Activated naive CD8-positive, alpha-beta T cell (primary cell): ENCODE measurements at regions not wholly inside any gene's neighbourhood (a gene's known extent, or its start where the extent isn't known, plus 50 kb on each side); places are given as distances from the start of the nearest gene placed in this dataset.

Experiments used
- H3K27ac Mint-ChIP-seq: one replicate; pipeline ENCODE4 v1.8.0; 2021; ENCODE audit warnings: mixed read lengths
- H3K27me3 Mint-ChIP-seq: one replicate; pipeline ENCODE4 v1.8.0; 2021; ENCODE audit warnings: mixed read lengths
- H3K36me3 Mint-ChIP-seq: one replicate; pipeline ENCODE4 v1.8.0; 2021; ENCODE audit warnings: mixed read lengths
- H3K4me1 Mint-ChIP-seq: one replicate; pipeline ENCODE4 v1.8.0; 2021; ENCODE audit warnings: low read depth, mixed read lengths
- H3K4me3 Mint-ChIP-seq: one replicate; pipeline ENCODE4 v1.8.0; 2021; ENCODE audit warnings: mild to moderate bottlenecking, mixed read lengths
- H3K9me3 Mint-ChIP-seq: one replicate; pipeline ENCODE4 v1.8.0; 2021; ENCODE audit warnings: low read depth, mixed read lengths

DNA sequence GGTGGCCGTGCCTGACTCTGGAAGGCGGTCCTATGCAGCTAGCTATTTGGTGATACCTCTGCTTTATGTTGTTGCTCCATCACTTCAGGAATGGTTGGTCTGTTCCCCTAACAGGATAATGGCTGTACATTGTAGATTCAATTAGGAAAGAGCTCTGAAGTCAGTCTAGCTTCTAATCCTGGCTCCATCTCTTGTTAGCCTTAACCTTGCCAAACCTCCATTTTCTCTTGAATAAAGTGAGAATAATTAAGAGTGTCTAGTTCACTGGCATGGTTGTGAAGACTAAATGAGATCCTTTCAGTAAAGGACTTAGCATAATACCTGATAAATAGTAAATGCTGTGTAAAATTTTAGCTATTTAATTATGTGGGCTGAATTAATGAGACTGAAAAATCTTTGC lies 262.5 kb upstream of the ARHGAP20 start:
- H3K36me3 Mint-ChIP-seq: no peaks in the 10 kb centered on the region
- no peak overlapping the region for H3K4me3 Mint-ChIP-seq
- H3K9me3 Mint-ChIP-seq: no peaks in the 10 kb centered on the region
- H3K27ac Mint-ChIP-seq: no peak overlapping the region
- H3K27me3 Mint-ChIP-seq: peaks cover 1% of the 10 kb centered on the region
- no peaks in the 10 kb centered on the region for H3K4me1 Mint-ChIP-seq

DNA sequence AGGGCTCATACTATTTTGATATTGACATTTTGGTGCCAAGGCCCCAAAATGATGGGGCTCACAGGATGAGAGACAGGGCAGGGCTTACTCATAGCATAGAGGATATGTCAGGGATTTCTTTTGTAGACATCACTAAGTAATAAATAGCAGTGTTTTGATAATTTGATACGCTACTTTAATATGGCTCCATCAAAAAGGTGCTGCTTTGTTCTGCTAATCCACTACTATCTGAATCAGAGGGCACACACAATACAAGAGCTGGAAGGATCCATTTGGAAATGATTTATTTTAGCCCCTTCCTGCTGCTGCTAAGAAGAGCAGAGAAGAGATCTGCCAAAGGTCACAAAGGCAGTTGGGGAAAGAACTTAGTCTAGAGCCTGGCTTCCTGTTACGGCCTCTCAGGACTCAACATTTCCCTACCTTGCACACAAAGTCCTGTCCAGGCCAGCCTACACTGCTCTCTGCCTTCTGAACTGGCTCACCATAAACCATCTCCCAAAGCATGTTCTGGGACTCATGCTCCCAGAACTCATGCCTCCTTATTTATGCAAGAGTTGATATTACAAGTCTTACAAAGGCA lies 261.3 kb upstream of the ARHGAP20 start:
- no peaks in the 10 kb centered on the region for H3K36me3 Mint-ChIP-seq
- no peak overlapping the region for H3K27ac Mint-ChIP-seq
- H3K9me3 Mint-ChIP-seq: no peaks in the 10 kb centered on the region
- peaks cover 5% of the 10 kb centered on the region for H3K27me3 Mint-ChIP-seq
- H3K4me3 Mint-ChIP-seq: no peak overlapping the region
- H3K4me1 Mint-ChIP-seq: no peaks in the 10 kb centered on the region

GRCh38 chr11:110972640-110973039 lies 260.4 kb upstream of the ARHGAP20 start:
- no peaks in the 10 kb centered on the region for H3K36me3 Mint-ChIP-seq
- H3K9me3 Mint-ChIP-seq: no peaks in the 10 kb centered on the region
- no peak overlapping the region for H3K4me3 Mint-ChIP-seq
- H3K27me3 Mint-ChIP-seq: peaks cover 5% of the 10 kb centered on the region
- no peak overlapping the region for H3K27ac Mint-ChIP-seq
- H3K4me1 Mint-ChIP-seq: no peaks in the 10 kb centered on the region

GRCh38 chr11:110972106-110972505 lies 259.9 kb upstream of the ARHGAP20 start:
- Mint-ChIP-seq H3K4me1 (no peaks in the 10 kb centered on the region), H3K27me3 (peaks cover 5% of the 10 kb centered on the region), H3K27ac (no peak overlapping the region), H3K36me3 (no peaks in the 10 kb centered on the region), H3K9me3 (no peaks in the 10 kb centered on the region), H3K4me3 (no peak overlapping the region)

DNA sequence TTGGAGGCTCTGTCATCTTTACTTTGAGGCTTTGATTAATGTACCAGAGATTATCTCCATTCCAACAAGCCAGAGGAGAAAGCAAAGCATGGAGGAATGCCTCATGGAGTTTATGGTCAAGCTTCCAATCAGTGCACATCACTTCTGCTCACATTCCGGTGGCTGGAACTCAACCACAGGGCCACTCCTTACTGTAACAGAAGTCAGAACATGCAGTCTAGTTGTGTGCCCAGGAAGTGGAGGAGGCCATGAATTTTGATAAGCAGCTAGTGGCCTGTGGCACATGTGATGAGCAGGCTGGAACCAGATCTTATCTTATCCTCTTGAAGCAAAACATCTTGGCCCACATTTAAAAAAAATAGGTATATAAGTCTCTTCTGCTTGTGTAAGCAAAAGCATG lies 258.9 kb upstream of the ARHGAP20 start:
- no peaks in the 10 kb centered on the region for H3K4me1 Mint-ChIP-seq
- no peak overlapping the region for H3K27ac Mint-ChIP-seq
- no peaks in the 10 kb centered on the region for H3K9me3 Mint-ChIP-seq
- peaks cover 5% of the 10 kb centered on the region for H3K27me3 Mint-ChIP-seq
- no peak overlapping the region for H3K4me3 Mint-ChIP-seq
- no peaks in the 10 kb centered on the region for H3K36me3 Mint-ChIP-seq

DNA sequence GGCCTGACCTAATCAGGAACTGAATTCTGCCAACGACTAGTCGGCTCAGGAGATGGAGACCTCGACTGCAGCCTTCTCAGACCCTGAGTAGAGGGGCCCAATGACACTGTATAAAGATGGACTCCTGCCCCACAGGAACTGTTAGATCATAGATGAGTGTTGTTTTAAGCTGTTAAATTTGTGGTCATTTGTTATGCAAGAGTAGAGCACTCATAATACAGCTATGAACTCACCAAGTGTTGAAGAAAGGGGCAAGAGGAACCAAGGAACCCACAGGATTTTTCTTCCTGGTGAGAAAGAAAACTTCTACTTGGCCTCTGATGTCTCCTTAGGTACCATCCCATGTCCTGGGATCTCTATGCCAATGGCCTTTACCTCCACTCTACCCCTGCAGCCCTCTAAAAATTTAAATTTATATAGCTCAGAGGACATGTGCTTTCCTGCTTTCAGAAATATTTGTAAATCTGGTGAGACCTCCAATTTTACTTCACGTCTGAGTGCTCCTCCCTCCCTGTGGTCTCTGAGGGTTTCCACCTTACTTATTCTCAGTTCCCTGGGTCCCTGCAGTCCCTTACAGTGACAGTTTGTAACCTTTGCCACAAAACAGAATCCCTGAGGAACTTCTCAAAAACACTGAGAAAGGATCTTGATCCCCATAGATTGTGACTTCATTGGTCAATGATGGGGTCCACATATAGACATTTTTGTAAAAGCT lies 256.3 kb upstream of the ARHGAP20 start:
- Mint-ChIP-seq H3K27ac (no peak overlapping the region), H3K27me3 (peaks cover 3% of the 10 kb centered on the region), H3K4me1 (no peaks in the 10 kb centered on the region), H3K9me3 (no peaks in the 10 kb centered on the region), H3K4me3 (no peak overlapping the region), H3K36me3 (no peaks in the 10 kb centered on the region)

- no peak overlapping the region for H3K4me3 Mint-ChIP-seq
- H3K9me3 Mint-ChIP-seq: no peaks in the 10 kb centered on the region
- H3K4me1 Mint-ChIP-seq: no peaks in the 10 kb centered on the region
- peaks cover 3% of the 10 kb centered on the region for H3K27me3 Mint-ChIP-seq
- H3K36me3 Mint-ChIP-seq: no peaks in the 10 kb centered on the region
- H3K27ac Mint-ChIP-seq: no peak overlapping the region
These were observed 253.9 kb upstream of the ARHGAP20 start for GRCh38 chr11:110966131-110966530.

DNA sequence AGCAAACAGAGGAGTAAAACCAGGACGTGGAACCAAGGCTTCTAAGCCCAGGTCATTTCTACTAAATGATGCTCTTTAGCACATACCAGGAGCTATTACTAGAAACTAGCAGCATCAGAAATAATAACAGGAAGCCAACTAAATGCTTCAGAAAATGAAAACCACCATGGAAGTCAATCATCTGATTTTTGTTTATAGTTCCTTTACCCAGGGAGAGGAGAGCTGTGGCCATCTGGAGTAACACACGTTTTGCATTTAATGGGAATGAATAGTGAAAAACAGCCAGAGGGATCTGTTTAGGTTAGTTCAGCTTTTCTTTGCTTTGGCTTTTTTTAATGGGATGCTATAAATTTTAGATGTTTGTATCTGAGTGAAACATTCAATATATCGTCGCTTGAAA lies 250.7 kb upstream of the ARHGAP20 start:
- Mint-ChIP-seq H3K4me3 (no peak overlapping the region), H3K4me1 (no peaks in the 10 kb centered on the region), H3K36me3 (no peaks in the 10 kb centered on the region), H3K27me3 (peaks cover 3% of the 10 kb centered on the region), H3K9me3 (no peaks in the 10 kb centered on the region), H3K27ac (no peak overlapping the region)

GRCh38 chr11:110960167-110960566 lies 247.9 kb upstream of the ARHGAP20 start:
- Mint-ChIP-seq H3K4me1 (no peaks in the 10 kb centered on the region), H3K36me3 (no peaks in the 10 kb centered on the region), H3K9me3 (no peaks in the 10 kb centered on the region), H3K4me3 (no peak overlapping the region), H3K27me3 (peaks cover 3% of the 10 kb centered on the region), H3K27ac (no peak overlapping the region)

- Mint-ChIP-seq H3K36me3 (no peaks in the 10 kb centered on the region), H3K27ac (no peak overlapping the region), H3K4me1 (no peaks in the 10 kb centered on the region), H3K9me3 (no peaks in the 10 kb centered on the region), H3K27me3 (peaks cover 3% of the 10 kb centered on the region), H3K4me3 (no peak overlapping the region)
These were observed 246.0 kb upstream of the ARHGAP20 start for GRCh38 chr11:110958216-110958615.

DNA sequence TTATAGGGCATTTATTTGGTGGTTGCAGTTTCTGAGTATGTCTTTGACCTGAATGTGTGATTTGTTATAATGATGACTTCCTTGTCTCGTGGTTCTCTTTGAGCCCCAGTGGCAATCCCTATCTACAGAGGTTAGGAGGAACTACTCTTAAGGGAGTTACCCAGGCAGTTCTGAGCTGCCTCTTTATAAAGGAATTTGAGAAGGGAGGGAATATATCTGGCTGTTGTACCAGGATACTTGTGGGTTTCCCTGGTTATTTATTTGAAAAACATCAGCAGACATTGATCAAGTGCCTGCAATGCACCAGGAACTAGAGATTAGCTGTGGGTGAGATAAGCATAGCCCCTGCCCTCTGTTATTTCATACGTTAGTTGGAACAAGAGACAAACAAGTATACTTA lies 243.5 kb upstream of the ARHGAP20 start:
- Mint-ChIP-seq H3K9me3 (no peaks in the 10 kb centered on the region), H3K36me3 (no peaks in the 10 kb centered on the region), H3K27me3 (peaks cover 3% of the 10 kb centered on the region), H3K4me1 (no peaks in the 10 kb centered on the region), H3K4me3 (no peak overlapping the region), H3K27ac (no peak overlapping the region)

DNA sequence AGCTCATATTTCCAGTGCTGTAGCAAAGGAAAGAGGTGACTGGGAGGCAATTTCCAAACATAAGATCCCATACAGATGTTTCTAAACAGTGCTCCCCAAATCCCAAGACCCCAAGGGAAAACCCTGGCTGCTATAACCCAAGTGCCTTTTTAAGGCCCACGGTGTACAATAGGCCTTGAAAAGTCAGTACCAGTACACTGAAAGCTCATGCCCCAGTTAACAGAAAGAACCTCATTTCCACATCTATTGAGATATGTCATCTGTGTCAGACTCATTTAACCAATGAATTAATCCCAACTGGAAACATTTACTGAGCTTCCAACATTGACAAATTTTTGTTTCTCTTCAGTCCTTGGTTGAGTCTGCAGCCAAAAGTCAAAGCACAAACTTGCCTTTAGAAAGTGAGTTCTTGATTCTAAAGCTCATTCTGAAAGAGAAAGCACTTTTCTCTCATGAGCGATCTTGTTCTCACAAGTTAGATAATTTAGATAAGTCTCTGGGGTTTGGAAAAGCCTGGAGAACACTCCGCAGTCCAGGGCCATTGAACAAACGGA lies 239.8 kb upstream of the ARHGAP20 start:
- no peaks in the 10 kb centered on the region for H3K27me3 Mint-ChIP-seq
- H3K27ac Mint-ChIP-seq: no peak overlapping the region
- H3K36me3 Mint-ChIP-seq: no peaks in the 10 kb centered on the region
- H3K4me1 Mint-ChIP-seq: no peaks in the 10 kb centered on the region
- no peak overlapping the region for H3K4me3 Mint-ChIP-seq
- peaks cover 8% of the 10 kb centered on the region for H3K9me3 Mint-ChIP-seq

DNA sequence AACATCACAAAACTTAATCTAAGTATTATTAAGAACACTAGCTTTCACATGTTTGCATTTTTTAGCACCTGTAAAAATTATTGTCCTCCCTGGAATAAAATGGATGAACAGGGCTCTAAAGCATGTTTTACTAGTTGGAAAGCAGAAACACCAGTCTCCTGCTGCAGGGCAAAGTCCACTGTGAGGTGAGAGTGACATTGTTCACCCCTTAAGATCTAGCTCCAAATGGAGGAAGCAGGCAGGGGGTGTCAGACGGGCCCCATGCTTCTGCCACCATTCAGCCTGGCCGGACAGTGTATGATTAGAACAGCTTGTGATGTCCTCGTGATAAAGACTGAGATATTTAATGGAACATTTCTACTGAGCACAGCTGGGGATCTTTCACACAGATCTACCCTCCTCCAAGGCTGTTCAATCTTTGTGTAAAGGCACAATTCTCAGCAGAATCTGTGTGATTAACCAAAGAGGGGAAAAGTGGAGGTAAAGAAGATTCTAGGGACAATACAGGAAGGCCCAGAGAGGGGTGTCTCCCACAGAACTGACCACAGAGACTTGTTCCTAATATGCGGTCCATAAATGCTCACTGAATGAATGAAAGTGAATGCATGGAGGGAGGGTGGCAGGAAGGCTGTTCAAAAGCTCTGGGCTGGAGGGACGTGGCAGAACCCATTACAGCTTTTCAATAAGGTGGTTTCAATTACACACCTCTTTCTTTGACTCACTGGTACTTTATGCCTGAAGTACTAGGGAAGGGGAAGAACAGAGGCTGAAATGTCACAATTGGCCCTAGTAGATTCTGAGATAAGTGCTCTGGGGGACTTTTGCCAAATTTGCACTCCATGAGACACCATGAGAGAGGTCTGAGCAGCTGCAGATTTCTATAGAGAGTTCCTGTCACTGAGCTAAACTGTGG lies 239.1 kb upstream of the ARHGAP20 start:
- Mint-ChIP-seq H3K9me3 (peaks cover 8% of the 10 kb centered on the region), H3K4me3 (no peak overlapping the region), H3K4me1 (no peaks in the 10 kb centered on the region), H3K27ac (no peak overlapping the region), H3K27me3 (no peaks in the 10 kb centered on the region), H3K36me3 (no peaks in the 10 kb centered on the region)

- H3K27me3 Mint-ChIP-seq: no peaks in the 10 kb centered on the region
- no peak overlapping the region for H3K4me3 Mint-ChIP-seq
- no peaks in the 10 kb centered on the region for H3K36me3 Mint-ChIP-seq
- peaks cover 8% of the 10 kb centered on the region for H3K9me3 Mint-ChIP-seq
- no peaks in the 10 kb centered on the region for H3K4me1 Mint-ChIP-seq
- H3K27ac Mint-ChIP-seq: no peak overlapping the region
These were observed 235.9 kb upstream of the ARHGAP20 start for GRCh38 chr11:110948112-110948511.

DNA sequence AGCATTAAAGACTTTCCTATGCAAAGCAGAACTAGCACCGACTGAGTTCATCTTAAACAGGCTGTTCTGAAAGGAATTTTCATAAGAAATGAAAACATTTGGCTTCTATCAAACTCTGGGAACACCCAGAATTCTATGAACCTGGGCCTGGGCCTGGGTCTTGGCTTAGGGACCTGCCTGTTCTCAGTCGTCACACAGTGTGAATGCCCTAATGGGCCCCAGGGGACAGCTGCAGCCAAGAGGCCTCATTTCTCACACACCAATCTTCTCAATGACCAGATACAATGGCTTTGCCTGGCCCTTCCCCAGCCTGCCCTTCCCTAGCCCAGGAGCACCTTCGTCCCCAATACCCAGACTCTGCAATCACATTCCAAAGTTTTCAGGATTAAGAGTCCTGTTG lies 234.9 kb upstream of the ARHGAP20 start:
- H3K36me3 Mint-ChIP-seq: no peaks in the 10 kb centered on the region
- H3K27ac Mint-ChIP-seq: no peak overlapping the region
- H3K4me1 Mint-ChIP-seq: no peaks in the 10 kb centered on the region
- peaks cover 8% of the 10 kb centered on the region for H3K9me3 Mint-ChIP-seq
- no peaks in the 10 kb centered on the region for H3K27me3 Mint-ChIP-seq
- H3K4me3 Mint-ChIP-seq: no peak overlapping the region
